ENCODE measurements at regions not wholly inside any gene's neighbourhood (a gene's known extent, or its start where the extent isn't known, plus 50 kb on each side); places are given as distances from the start of the nearest gene placed in this dataset.

DNA sequence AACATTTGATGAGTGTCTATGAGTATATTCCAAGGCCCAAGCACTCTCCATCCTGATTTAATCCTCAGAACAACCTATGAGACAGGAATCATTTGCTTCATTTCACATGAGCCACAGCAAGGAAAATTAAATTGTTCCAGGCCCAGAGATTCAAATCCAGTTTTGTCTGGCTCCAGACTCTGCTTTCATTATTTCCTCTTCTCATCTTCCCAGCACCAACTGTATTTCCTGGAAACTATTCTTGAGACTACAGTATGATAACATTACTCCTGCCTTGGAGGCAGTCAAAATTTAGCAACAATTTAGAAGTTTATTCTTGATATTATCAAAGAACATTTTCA lies 194.5 kb downstream of the ZNF608 start (continued):
- TF ChIP-seq YY1 (IDR thresholded peaks at IDR 0.05; ENCODE audit: extremely low read depth, insufficient replicate concordance, low read depth, low read length) (no peak), ZBTB33 (IDR thresholded peaks at IDR 0.05; ENCODE audit: extremely low read depth, insufficient replicate concordance, low read length) (no peak)

DNA sequence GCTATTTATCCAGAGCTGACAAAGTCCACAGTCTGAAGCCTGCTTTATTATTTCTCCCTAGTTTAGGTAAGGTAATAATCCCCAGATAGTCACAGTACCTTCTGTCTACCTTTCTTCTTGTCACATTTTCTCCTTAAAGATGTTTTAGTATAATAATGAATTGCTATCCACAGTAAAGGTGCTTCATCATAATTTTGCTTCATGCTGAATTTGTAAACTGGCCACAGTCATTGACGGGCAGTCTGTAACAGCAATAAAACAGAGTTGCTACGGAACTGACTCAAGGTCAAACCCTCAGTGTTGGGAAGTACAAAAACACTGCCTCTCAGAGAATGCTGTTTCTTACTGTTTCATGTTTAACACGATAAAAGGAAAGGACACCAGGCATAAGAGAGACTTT lies 195.7 kb downstream of the ZNF608 start:
- no TSS peak for BruUV-seq (replicated peaks)
- DNase-seq (ENCODE audit: low read depth, low spot score), result no peak
- CTCF ChIA-PET, result no interaction called here

More for the DNA sequence above, 195.7 kb downstream of the ZNF608 start:
- H3K36me3 ChIP-seq (ENCODE audit: control insufficient read depth in 1 of 2, insufficient read depth in 2 of 2, low read length in 2 of 2), result no peaks in the 10 kb centered on the region
- no peaks in the 10 kb centered on the region for H3K4me1 ChIP-seq (ENCODE audit: control insufficient read depth in 1 of 2, insufficient read depth in 2 of 2, low read length in 2 of 2)
- ChIA-PET RAD21 (ENCODE audit: low non-redundant PET in 1 of 2, low total read pairs in 2 of 2, uncharacterized antibody in 2 of 2, unreplicated experiment in 2 of 2) (no interaction called here), POLR2A (no interaction called here)
- no peaks in the 10 kb centered on the region for H3K27me3 ChIP-seq (ENCODE audit: insufficient read depth, low read length)
- H2AFZ ChIP-seq (ENCODE audit: low read depth, low read length, poor library complexity, severe bottlenecking), result no peak overlapping the region
- TF ChIP-seq, protein P1, sequence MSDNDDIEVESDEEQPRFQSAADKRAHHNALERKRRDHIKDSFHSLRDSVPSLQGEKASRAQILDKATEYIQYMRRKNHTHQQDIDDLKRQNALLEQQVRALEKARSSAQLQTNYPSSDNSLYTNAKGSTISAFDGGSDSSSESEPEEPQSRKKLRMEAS (IDR thresholded peaks at IDR 0.05), result no peak
- TF ChIP-seq TCF7L2 (IDR thresholded peaks at IDR 0.05; ENCODE audit: borderline replicate concordance, extremely low read depth, insufficient read depth, insufficient read length) (no peak), CEBPB (IDR thresholded peaks at IDR 0.05; ENCODE audit: low read depth) (no peak), YY1 (IDR thresholded peaks at IDR 0.05; ENCODE audit: extremely low read depth, insufficient replicate concordance, low read depth, low read length) (no peak), EZH2phosphoT487 (IDR thresholded peaks at IDR 0.05; ENCODE audit: borderline replicate concordance) (no peak), ZFX (IDR thresholded peaks at IDR 0.05) (no peak), FOSL1 (IDR thresholded peaks at IDR 0.05; ENCODE audit: low read depth) (no peak), POLR2AphosphoS5 (IDR thresholded peaks at IDR 0.05; ENCODE audit: low read depth, low read length) (no peak), EZH2 (IDR thresholded peaks at IDR 0.05) (no peak), ZNF274 (IDR thresholded peaks at IDR 0.05; ENCODE audit: low read depth, low read length) (no peak), ELF1 (IDR thresholded peaks at IDR 0.05; ENCODE audit: borderline replicate concordance, low read depth) (no peak), POLR2A (IDR thresholded peaks at IDR 0.05; ENCODE audit: borderline replicate concordance, extremely low read depth, insufficient read depth, insufficient read length) (no peak), EGR1 (IDR thresholded peaks at IDR 0.05; ENCODE audit: low read depth) (no peak), ATF3 (IDR thresholded peaks at IDR 0.05) (no peak), SIN3A (IDR thresholded peaks at IDR 0.05; ENCODE audit: low read depth) (no peak), SRF (IDR thresholded peaks at IDR 0.05; ENCODE audit: low read depth) (no peak), JUND (IDR thresholded peaks at IDR 0.05) (no peak)
- TF ChIP-seq, protein P2, sequence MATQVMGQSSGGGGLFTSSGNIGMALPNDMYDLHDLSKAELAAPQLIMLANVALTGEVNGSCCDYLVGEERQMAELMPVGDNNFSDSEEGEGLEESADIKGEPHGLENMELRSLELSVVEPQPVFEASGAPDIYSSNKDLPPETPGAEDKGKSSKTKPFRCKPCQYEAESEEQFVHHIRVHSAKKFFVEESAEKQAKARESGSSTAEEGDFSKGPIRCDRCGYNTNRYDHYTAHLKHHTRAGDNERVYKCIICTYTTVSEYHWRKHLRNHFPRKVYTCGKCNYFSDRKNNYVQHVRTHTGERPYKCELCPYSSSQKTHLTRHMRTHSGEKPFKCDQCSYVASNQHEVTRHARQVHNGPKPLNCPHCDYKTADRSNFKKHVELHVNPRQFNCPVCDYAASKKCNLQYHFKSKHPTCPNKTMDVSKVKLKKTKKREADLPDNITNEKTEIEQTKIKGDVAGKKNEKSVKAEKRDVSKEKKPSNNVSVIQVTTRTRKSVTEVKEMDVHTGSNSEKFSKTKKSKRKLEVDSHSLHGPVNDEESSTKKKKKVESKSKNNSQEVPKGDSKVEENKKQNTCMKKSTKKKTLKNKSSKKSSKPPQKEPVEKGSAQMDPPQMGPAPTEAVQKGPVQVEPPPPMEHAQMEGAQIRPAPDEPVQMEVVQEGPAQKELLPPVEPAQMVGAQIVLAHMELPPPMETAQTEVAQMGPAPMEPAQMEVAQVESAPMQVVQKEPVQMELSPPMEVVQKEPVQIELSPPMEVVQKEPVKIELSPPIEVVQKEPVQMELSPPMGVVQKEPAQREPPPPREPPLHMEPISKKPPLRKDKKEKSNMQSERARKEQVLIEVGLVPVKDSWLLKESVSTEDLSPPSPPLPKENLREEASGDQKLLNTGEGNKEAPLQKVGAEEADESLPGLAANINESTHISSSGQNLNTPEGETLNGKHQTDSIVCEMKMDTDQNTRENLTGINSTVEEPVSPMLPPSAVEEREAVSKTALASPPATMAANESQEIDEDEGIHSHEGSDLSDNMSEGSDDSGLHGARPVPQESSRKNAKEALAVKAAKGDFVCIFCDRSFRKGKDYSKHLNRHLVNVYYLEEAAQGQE (IDR thresholded peaks at IDR 0.05; ENCODE audit: low read depth), result no peak
- no peak overlapping the region for H3K4me3 ChIP-seq (replicated peaks in 1 of 2; ENCODE audit: low read depth in 1 of 2, low read length in 2 of 2)
- ATAC-seq, result no peak
- H4K20me1 ChIP-seq (ENCODE audit: insufficient read depth), result no peaks in the 10 kb centered on the region
- no peaks in the 10 kb centered on the region for H3K79me2 ChIP-seq (ENCODE audit: insufficient read depth, low read length)
- no peak overlapping the region for H3K27ac ChIP-seq (ENCODE audit: low read depth, low read length)
- H3K9me2 ChIP-seq (ENCODE audit: insufficient read depth), result no peaks in the 10 kb centered on the region; the same call in 1 of the 2 replicates
- no peaks in the 10 kb centered on the region for H3K9me3 ChIP-seq (ENCODE audit: control insufficient read depth in 1 of 2, insufficient read depth in 1 of 2, low read depth in 1 of 2, low read length in 2 of 2)
- no peak overlapping the region for H3K9ac ChIP-seq (ENCODE audit: low read length)
- intact Hi-C loops (cut with micrococcal nuclease), result no loop called here
- no peak overlapping the region for H3K4me2 ChIP-seq (ENCODE audit: low read length)

All from HCT116 (cell line).